ENCODE measurements at regions not wholly inside any gene's neighbourhood (a gene's known extent, or its start where the extent isn't known, plus 50 kb on each side); places are given as distances from the start of the nearest gene placed in this dataset.
"Not testable (repeated sequence)": the region's sequence is repeated elsewhere in the genome, so short reads cannot be mapped to it uniquely, and the experiment has no call there.

- H3K4me1 ChIP-seq (ENCODE audit: insufficient read depth, low read length): no peaks in the 10 kb centered on the region
- H3K27me3 ChIP-seq (ENCODE audit: insufficient read depth, low read length): no peaks in the 10 kb centered on the region
- H3K9me3 ChIP-seq (ENCODE audit: low read length): no peaks in the 10 kb centered on the region
- H2AFZ ChIP-seq (ENCODE audit: low read depth, low read length): no peak overlapping the region
- H3K4me3 ChIP-seq (ENCODE audit: low read length): no peak overlapping the region
- no peaks in the 10 kb centered on the region for H3K36me3 ChIP-seq (ENCODE audit: insufficient read depth, low read length)
These were observed 52.6 kb upstream of the AGA start for GRCh38 chr4:177494791-177495190.

GRCh38 chr4:177495626-177496025 lies 53.4 kb upstream of the AGA start:
- not testable (repeated sequence) for H2AFZ ChIP-seq (ENCODE audit: low read depth, low read length); H3K4me3 ChIP-seq (ENCODE audit: low read length); H3K9me3 ChIP-seq (ENCODE audit: low read length); H3K4me1 ChIP-seq (ENCODE audit: insufficient read depth, low read length); H3K27me3 ChIP-seq (ENCODE audit: insufficient read depth, low read length); H3K36me3 ChIP-seq (ENCODE audit: insufficient read depth, low read length)

- Histone ChIP-seq H3K27me3 (ENCODE audit: insufficient read depth, low read length) (no peaks in the 10 kb centered on the region), H3K9me3 (ENCODE audit: low read length) (no peaks in the 10 kb centered on the region), H3K36me3 (ENCODE audit: insufficient read depth, low read length) (no peaks in the 10 kb centered on the region), H2AFZ (ENCODE audit: low read depth, low read length) (no peak overlapping the region), H3K4me1 (ENCODE audit: insufficient read depth, low read length) (no peaks in the 10 kb centered on the region), H3K4me3 (ENCODE audit: low read length) (no peak overlapping the region)
These were observed 57.3 kb upstream of the AGA start for GRCh38 chr4:177499537-177499936.

GRCh38 chr4:177505171-177505615 lies 63.0 kb upstream of the AGA start:
- no peaks in the 10 kb centered on the region for H3K27me3 ChIP-seq (ENCODE audit: insufficient read depth, low read length)
- H3K4me1 ChIP-seq (ENCODE audit: insufficient read depth, low read length): no peaks in the 10 kb centered on the region
- no peaks in the 10 kb centered on the region for H3K36me3 ChIP-seq (ENCODE audit: insufficient read depth, low read length)
- H3K4me3 ChIP-seq (ENCODE audit: low read length): no peak overlapping the region
- no peak overlapping the region for H2AFZ ChIP-seq (ENCODE audit: low read depth, low read length)
- H3K9me3 ChIP-seq (ENCODE audit: low read length): no peaks in the 10 kb centered on the region

GRCh38 chr4:177508662-177509061 lies 66.4 kb upstream of the AGA start:
- H3K36me3 ChIP-seq (ENCODE audit: insufficient read depth, low read length): no peaks in the 10 kb centered on the region
- no peaks in the 10 kb centered on the region for H3K9me3 ChIP-seq (ENCODE audit: low read length)
- H3K4me3 ChIP-seq (ENCODE audit: low read length): no peak overlapping the region
- no peak overlapping the region for H2AFZ ChIP-seq (ENCODE audit: low read depth, low read length)
- H3K27me3 ChIP-seq (ENCODE audit: insufficient read depth, low read length): no peaks in the 10 kb centered on the region
- no peaks in the 10 kb centered on the region for H3K4me1 ChIP-seq (ENCODE audit: insufficient read depth, low read length)

- no peaks in the 10 kb centered on the region for H3K36me3 ChIP-seq (ENCODE audit: insufficient read depth, low read length)
- H3K4me3 ChIP-seq (ENCODE audit: low read length): no peak overlapping the region
- H2AFZ ChIP-seq (ENCODE audit: low read depth, low read length): no peak overlapping the region
- no peaks in the 10 kb centered on the region for H3K4me1 ChIP-seq (ENCODE audit: insufficient read depth, low read length)
- no peaks in the 10 kb centered on the region for H3K9me3 ChIP-seq (ENCODE audit: low read length)
- no peaks in the 10 kb centered on the region for H3K27me3 ChIP-seq (ENCODE audit: insufficient read depth, low read length)
These were observed 67.0 kb upstream of the AGA start for GRCh38 chr4:177509226-177509745.

GRCh38 chr4:177511611-177512010 lies 69.4 kb upstream of the AGA start:
- H2AFZ ChIP-seq (ENCODE audit: low read depth, low read length): no peak overlapping the region
- no peaks in the 10 kb centered on the region for H3K27me3 ChIP-seq (ENCODE audit: insufficient read depth, low read length)
- H3K36me3 ChIP-seq (ENCODE audit: insufficient read depth, low read length): no peaks in the 10 kb centered on the region
- H3K9me3 ChIP-seq (ENCODE audit: low read length): no peaks in the 10 kb centered on the region
- no peaks in the 10 kb centered on the region for H3K4me1 ChIP-seq (ENCODE audit: insufficient read depth, low read length)
- no peak overlapping the region for H3K4me3 ChIP-seq (ENCODE audit: low read length)

- Histone ChIP-seq H2AFZ (ENCODE audit: low read depth, low read length) (no peak overlapping the region), H3K9me3 (ENCODE audit: low read length) (no peaks in the 10 kb centered on the region), H3K36me3 (ENCODE audit: insufficient read depth, low read length) (no peaks in the 10 kb centered on the region), H3K4me3 (ENCODE audit: low read length) (no peak overlapping the region), H3K27me3 (ENCODE audit: insufficient read depth, low read length) (no peaks in the 10 kb centered on the region), H3K4me1 (ENCODE audit: insufficient read depth, low read length) (no peaks in the 10 kb centered on the region)
These were observed 70.4 kb upstream of the AGA start for GRCh38 chr4:177512646-177513045.

- no peaks in the 10 kb centered on the region for H3K9me3 ChIP-seq (ENCODE audit: low read length)
- no peaks in the 10 kb centered on the region for H3K27me3 ChIP-seq (ENCODE audit: insufficient read depth, low read length)
- no peaks in the 10 kb centered on the region for H3K4me1 ChIP-seq (ENCODE audit: insufficient read depth, low read length)
- H2AFZ ChIP-seq (ENCODE audit: low read depth, low read length): no peak overlapping the region
- H3K36me3 ChIP-seq (ENCODE audit: insufficient read depth, low read length): no peaks in the 10 kb centered on the region
- H3K4me3 ChIP-seq (ENCODE audit: low read length): no peak overlapping the region
These were observed 75.6 kb upstream of the AGA start for GRCh38 chr4:177517862-177518261.

- Histone ChIP-seq H3K36me3 (ENCODE audit: insufficient read depth, low read length) (no peaks in the 10 kb centered on the region), H3K4me1 (ENCODE audit: insufficient read depth, low read length) (no peaks in the 10 kb centered on the region), H3K4me3 (ENCODE audit: low read length) (no peak overlapping the region), H2AFZ (ENCODE audit: low read depth, low read length) (no peak overlapping the region), H3K9me3 (ENCODE audit: low read length) (no peaks in the 10 kb centered on the region), H3K27me3 (ENCODE audit: insufficient read depth, low read length) (no peaks in the 10 kb centered on the region)
These were observed 77.4 kb upstream of the AGA start for GRCh38 chr4:177519481-177520260.

- no peaks in the 10 kb centered on the region for H3K27me3 ChIP-seq (ENCODE audit: insufficient read depth, low read length)
- H3K36me3 ChIP-seq (ENCODE audit: insufficient read depth, low read length): no peaks in the 10 kb centered on the region
- H2AFZ ChIP-seq (ENCODE audit: low read depth, low read length): no peak overlapping the region
- H3K9me3 ChIP-seq (ENCODE audit: low read length): no peaks in the 10 kb centered on the region
- no peak overlapping the region for H3K4me3 ChIP-seq (ENCODE audit: low read length)
- H3K4me1 ChIP-seq (ENCODE audit: insufficient read depth, low read length): peaks cover 17% of the 10 kb centered on the region
These were observed 86.4 kb upstream of the AGA start for GRCh38 chr4:177528620-177529019.

- H3K9me3 ChIP-seq (ENCODE audit: low read length): no peaks in the 10 kb centered on the region
- H3K27me3 ChIP-seq (ENCODE audit: insufficient read depth, low read length): no peaks in the 10 kb centered on the region
- peaks cover 17% of the 10 kb centered on the region for H3K4me1 ChIP-seq (ENCODE audit: insufficient read depth, low read length)
These were observed 88.3 kb upstream of the AGA start for GRCh38 chr4:177530561-177530960.

GRCh38 chr4:177532358-177532757 lies 90.1 kb upstream of the AGA start:
- Histone ChIP-seq H3K9me3 (ENCODE audit: low read length) (no peaks in the 10 kb centered on the region), H3K4me3 (ENCODE audit: low read length) (no peak overlapping the region), H3K27me3 (ENCODE audit: insufficient read depth, low read length) (no peaks in the 10 kb centered on the region), H2AFZ (ENCODE audit: low read depth, low read length) (no peak overlapping the region), H3K4me1 (ENCODE audit: insufficient read depth, low read length) (peaks cover 17% of the 10 kb centered on the region), H3K36me3 (ENCODE audit: insufficient read depth, low read length) (no peaks in the 10 kb centered on the region)

More at GRCh38 chr4:177530561-177530960, 88.3 kb upstream of the AGA start:
- Histone ChIP-seq H2AFZ (ENCODE audit: low read depth, low read length) (no peak overlapping the region), H3K4me3 (ENCODE audit: low read length) (no peak overlapping the region), H3K36me3 (ENCODE audit: insufficient read depth, low read length) (no peaks in the 10 kb centered on the region)

- not testable (repeated sequence) for H3K27me3 ChIP-seq (ENCODE audit: insufficient read depth, low read length); H3K4me3 ChIP-seq (ENCODE audit: low read length); H3K36me3 ChIP-seq (ENCODE audit: insufficient read depth, low read length); H3K9me3 ChIP-seq (ENCODE audit: low read length); H2AFZ ChIP-seq (ENCODE audit: low read depth, low read length)
- H3K4me1 ChIP-seq (ENCODE audit: insufficient read depth, low read length): peaks cover 17% of the 10 kb centered on the region
These were observed 92.6 kb upstream of the AGA start for GRCh38 chr4:177534841-177535240.

All from neuron (in vitro differentiated cells).